Kasumi-1 (cell line): ENCODE measurements at regions not wholly inside any gene's neighbourhood (a gene's known extent, or its start where the extent isn't known, plus 50 kb on each side); places are given as distances from the start of the nearest gene placed in this dataset.
"Not testable (repeated sequence)": the region's sequence is repeated elsewhere in the genome, so short reads cannot be mapped to it uniquely, and the experiment has no call there.

ENCODE experiments used
- DNase-seq, 2 experiments: peaks; one replicate each; lab custom pipeline; 2025; lab: John Stamatoyannopoulos, UW

GRCh38 chr9:124125651-124125977, 114.0 kb downstream of the LHX2 start:
- DNase-seq = no peak

DNA sequence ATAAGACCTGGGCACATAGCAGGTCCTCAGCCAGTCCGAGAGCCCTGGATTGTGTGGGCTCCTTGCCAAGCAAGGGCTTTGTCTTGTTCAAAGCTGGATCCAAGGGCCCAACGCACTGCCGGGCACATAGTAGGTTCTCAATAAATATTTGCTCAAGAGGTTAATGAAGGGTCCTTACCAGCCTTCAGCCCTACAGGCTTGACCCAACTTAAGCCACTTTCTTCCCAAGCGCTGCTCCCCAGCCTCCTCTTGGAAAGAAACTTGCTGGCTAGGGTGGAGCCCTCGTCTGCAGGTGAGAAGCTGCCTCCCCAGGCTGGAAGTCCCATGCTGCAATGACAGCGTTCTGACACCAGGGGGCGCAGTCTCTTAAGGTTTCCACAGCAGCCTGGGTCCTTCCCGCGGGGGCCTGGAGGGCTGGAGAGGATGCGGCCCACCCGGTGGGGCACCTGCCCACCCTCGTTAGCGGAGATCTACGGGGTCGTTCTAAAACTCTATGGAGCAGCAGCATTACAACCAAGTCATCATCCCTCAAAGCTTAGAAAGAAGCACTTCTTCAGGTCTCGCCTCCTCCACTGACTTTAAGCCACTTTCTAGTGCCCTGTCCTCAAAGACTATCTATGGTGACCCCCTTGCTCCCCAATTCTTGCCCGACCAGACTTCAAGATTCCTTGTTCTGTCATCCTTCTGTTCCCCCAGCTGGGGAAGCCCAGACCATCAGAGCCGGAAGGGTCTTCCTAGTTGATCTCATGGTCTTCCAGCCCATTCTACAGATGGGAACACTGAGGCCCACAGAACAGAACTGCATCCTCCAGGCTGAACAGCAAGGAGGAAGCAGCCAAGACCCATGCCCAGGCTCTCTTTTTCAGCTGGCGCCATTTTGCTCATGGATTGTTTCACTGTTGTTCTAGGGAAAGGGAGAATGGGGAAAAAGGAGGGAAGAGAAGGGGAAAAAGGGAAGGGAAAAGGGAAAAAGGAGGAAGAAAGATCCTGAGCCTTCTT, 115.4 kb downstream of the LHX2 start:
- peak; percentile 56 to 70 for DNase-seq

DNA sequence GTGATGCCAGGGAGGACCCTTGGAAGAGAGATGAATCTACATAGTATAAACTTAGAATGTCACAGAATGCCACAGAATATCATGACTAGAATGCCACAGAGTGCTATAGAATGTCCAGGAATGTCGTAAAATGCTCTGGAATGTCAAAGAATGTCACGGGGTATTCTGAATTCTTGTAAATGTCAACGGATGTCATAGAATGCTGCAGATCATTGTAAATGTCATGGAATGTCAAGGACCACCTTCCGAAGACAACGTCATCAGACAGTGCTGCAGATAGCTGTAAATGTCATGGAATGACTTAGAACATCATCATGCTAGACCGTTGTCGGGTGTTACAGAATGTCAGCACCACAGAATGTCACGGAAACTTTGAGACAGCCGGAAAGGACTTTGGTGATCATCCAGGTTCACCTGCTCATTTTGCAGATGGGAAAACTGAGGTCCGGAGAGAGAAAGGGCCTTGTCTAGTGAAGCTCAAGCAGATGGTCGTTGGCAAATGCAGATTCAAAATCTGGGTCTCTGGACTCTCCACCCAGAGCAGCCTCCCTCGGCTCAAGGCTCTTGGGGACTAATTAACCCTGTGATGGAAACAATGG, 117.1 kb downstream of the LHX2 start:
- DNase-seq = no peak

DNA sequence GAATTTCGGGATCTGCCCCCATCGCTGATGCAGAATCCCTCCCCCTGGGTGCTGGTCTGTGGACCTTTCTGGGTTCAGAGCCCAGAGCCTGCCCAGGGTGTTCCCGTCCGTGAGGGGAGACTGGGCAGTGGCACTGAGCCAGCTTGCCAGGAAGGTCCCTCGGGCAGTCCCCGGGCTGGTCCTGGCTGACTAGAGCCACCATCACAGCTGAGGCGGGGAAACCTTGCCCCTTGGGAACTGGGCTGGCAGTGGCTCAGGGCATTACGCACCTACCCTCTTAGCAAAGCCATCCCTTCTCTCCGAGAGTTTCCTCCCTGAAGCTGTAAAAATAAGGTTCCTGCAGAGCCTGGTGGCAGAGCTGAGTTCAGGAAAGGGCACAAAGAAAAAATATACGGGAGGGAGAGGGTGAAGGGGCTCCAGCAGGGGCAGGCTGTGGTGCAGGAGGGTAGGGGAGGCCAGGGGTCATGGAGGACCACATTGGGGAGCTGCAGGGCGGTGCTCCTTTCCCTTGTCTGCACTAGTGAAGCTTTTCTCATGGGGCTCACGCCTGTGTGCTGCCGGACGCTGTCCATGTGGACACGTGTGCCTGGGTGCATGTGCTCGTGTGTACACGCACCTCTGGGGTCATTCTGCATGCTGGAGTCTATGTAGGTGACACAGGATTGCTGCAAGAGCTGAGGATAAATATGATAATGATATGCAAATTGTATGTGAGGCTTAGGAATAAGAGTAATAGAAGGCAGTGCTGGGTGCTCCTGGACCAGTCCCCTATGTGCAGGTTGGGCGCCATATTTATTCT, 118.9 kb downstream of the LHX2 start:
- DNase-seq = no peak

DNA sequence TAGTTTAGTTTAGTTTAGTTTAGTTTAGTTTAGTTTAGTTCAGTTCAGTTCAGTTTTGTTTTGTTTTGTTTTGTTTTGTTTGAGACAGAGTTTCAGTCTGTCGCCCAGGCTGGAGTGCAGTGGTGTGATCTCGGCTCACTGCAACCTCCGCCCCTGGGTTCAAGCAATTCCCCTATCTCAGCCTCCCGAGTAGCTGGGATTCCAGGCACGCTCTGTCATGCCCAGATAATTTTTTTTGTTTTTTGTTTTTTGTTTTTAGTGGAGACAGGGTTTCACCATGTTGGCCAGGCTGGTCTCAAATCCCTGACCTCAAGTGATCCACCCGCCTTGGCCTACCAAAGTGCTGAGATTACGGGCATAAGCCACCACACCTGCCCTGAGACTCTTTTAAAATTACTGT, 120.0 kb downstream of the LHX2 start:
- not testable (repeated sequence) for DNase-seq

GRCh38 chr9:124132671-124133147, 121.1 kb downstream of the LHX2 start:
- no peak for DNase-seq

DNA sequence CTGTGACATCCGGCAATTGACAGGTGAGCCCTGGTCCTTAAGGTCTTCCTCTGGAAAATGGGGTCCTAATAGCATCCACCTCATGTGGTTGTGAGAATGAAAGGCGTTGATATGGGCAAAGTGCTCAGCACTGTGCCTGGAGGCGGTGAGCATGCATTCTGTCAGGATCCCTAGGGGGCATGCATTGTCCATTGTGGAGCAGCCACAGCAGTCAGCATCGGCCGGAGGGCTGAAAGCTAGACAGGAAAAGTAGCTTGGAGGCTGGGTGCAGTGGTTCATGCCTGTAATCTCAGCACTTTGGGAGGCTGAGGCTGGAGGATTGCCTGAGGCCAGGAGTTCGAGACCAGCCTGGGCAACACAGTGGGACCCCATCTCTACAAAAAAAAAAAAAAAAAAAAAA, 122.2 kb downstream of the LHX2 start:
- peak; percentile 15 to 50 for DNase-seq

- no peak for DNase-seq
These were observed 123.0 kb downstream of the LHX2 start for GRCh38 chr9:124134526-124134925.

GRCh38 chr9:124135813-124136365, 121.9 kb upstream of the NEK6 start:
- DNase-seq = no peak

DNA sequence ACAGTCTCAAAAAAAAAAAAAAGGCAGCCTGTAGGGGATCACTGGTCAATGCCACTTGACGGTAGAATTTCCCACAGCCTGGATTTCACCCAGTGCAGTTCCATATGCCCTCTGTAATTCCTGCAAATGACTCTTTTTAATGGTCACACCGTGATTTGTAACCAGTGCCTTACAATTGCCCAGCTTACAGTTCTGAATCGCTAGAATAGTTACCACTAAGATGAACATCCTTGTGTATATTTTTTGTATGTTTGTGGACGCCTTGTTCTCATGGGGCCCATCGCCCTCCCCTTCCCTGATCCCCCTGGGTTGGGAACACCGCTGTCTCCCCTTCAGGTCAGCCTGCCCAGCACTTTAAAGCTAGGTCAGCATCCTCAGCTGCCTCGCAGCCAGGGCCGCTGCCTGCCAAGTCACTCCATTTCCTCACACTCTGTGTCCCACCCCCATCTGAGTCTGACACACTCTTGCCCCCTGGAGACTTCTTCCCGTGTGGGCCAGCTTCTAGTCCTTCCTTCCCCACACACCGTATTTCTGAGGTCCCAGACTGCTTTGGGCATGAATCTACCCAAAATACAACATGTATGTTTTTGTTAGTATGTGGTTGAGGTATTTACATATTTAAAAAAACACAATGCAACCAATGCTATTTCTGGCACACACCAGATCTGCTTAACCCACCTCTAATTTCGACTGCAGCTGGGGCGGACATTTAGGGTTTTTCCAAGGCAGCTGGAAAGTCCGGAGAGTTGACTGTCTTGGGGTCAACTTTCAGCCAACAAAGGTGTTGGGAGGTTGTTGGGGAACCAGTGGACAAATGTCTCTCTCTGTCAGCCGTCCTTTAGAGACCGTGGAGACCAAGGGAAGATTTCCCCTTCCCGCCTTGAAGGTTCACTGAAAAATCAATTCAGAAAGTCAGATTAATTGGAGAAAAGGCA, 120.5 kb upstream of the NEK6 start:
- DNase-seq = no peak

- DNase-seq = no peak
These were observed 119.8 kb upstream of the NEK6 start for GRCh38 chr9:124137944-124138335.

DNA sequence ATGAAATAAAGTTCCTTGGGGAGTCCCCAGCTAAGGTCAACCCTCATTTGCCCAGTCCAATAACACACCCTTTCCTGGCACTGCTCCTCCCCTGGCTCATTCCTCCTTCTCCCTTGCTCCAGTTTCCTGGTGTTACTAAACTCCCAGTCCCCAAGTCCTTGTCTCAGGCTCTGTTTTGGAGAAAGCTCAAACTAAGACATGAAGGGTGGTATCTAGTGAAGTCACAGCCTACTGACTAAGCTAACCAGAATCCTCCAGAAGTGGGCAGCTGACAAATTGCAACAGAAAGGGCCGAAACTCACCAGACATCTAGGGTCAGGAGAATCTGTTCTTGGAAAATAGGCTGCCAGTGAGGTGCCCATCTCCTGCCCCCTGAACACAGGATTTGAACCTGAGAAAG, 118.7 kb upstream of the NEK6 start:
- no peak for DNase-seq

- DNase-seq = no peak
These were observed 116.7 kb upstream of the NEK6 start for GRCh38 chr9:124140941-124141568.

DNA sequence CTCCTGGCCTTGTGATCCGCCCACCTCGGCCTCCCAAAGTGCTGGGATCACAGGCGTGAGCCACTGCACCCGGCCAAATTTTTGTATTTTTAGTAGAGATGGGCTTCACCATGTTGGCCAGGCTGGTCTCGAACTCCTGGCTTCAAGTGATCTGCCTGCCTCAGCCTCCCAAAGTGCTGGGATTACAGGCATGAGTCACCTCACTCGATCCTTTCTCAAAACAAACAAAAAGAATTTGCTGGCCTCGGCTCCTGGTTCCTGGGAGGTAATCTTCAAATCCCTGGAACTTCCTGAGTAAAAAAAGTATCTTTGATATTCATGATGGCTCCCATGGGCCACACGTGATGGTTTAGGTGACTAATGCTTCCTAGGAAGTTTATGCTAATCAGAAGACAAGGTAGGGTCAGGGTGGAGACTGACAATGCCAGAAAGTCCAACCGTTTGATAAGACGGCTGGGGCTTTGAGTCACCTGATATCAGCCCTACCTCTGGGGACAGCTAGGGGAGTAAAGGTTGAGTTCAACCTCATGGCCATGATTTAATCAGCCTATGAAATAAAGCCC, 113.1 kb upstream of the NEK6 start:
- DNase-seq = not testable (repeated sequence)

DNA sequence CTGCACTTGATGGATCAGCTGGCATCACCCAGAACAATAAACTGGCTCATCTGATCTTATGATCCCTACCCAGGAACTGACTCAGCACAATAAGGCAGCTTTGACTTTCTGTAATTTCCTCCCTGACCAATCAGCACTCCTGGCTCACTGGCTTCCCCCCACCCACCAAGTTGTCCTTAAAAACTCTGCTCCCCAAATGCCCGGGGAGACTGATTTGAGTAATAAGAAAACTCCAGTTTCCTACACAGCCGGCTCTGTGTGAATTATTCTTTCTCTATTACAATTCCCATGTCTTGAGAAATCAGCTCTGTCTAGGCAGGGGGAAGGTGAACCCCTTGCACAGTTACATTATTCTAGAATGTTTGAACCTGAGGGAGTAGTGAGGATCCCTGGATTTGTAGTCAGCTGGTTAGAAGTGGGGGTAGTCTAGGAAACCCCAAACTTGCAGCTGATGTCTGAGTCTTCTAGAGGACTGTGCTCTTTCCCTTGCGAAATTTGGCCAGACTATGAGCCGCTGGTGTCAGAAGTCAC, 111.7 kb upstream of the NEK6 start:
- no peak for DNase-seq

- peak; percentile 38 to 58 for DNase-seq
These were observed 107.8 kb upstream of the NEK6 start for GRCh38 chr9:124149992-124150391.

- no peak for DNase-seq
These were observed 93.9 kb upstream of the NEK6 start for GRCh38 chr9:124163760-124164255.

- no peak for DNase-seq
These were observed 92.9 kb upstream of the NEK6 start for GRCh38 chr9:124164811-124165210.

- DNase-seq = no peak
These were observed 83.3 kb upstream of the NEK6 start for GRCh38 chr9:124174433-124174832.

DNA sequence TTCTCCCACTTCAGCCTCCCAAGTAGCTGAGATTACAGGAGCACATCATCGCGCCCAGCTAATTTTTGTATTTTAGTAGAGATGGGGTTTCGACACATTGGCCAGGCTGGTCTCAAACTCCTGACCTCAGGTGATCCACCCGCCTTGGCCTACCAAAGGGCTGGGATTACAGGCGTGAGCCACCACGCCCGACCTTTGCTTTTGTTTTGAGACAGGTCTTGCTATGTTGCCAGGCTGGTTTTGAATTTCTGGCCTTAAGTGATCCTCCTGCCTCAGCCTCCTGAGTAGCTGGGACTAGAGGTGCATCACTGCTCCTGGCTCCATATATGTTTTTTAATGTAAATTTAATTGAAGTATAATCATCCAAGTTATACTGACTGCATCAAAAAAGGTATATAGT, 80.2 kb upstream of the NEK6 start:
- not testable (repeated sequence) for DNase-seq
